ENCODE measurements at regions not wholly inside any gene's neighbourhood (a gene's known extent, or its start where the extent isn't known, plus 50 kb on each side); places are given as distances from the start of the nearest gene placed in this dataset.

GRCh38 chrX:78592030-78592429, 67.1 kb downstream of the RTL3 start (continued):
- TF ChIP-seq SPI1 (IDR thresholded peaks at IDR 0.05; ENCODE audit: borderline replicate concordance, low read depth, low read length): no peak
- TF ChIP-seq MAFK (IDR thresholded peaks at IDR 0.05; ENCODE audit: low read length): peak; percentile 36
- TF ChIP-seq MAFG (tag; conservative IDR thresholded peaks at IDR 0.05): 0 out of 2 replicates have a peak, but pooled peaks have one; percentile 19
- 0 out of 2 replicates have a peak, but pooled peaks have one; percentile 32 for TF ChIP-seq ZNF316 (IDR thresholded peaks at IDR 0.05)
- no peak for TF ChIP-seq ZNF408 (CRISPR knock-in tag; IDR thresholded peaks at IDR 0.05; ENCODE audit: low read depth)
- TF ChIP-seq MCM7 (IDR thresholded peaks at IDR 0.05): no peak
- no peak for TF ChIP-seq WHSC1 (IDR thresholded peaks at IDR 0.05; ENCODE audit: low read length)

GRCh38 chrX:78574306-78574705, 84.8 kb downstream of the RTL3 start:
- Histone ChIP-seq H3K27me3 (ENCODE audit: control insufficient read depth in 2 of 2, insufficient read depth in 2 of 2, low read length in 2 of 2) (no peaks in the 10 kb centered on the region), H3K4me1 (replicated peaks in 1 of 2; ENCODE audit: control insufficient read depth in 2 of 2, insufficient read depth in 2 of 2, low read length in 2 of 2) (no peaks in the 10 kb centered on the region), H4K20me1 (replicated peaks; ENCODE audit: control insufficient read depth, insufficient read depth, low read length) (no peaks in the 10 kb centered on the region), H3K79me2 (ENCODE audit: control insufficient read depth, insufficient read depth, low read length) (no peaks in the 10 kb centered on the region), H2AFZ (ENCODE audit: low read depth, low read length) (no peak overlapping the region), H3K36me3 (ENCODE audit: control insufficient read depth, insufficient read depth, low read length) (no peaks in the 10 kb centered on the region), H3K9me1 (ENCODE audit: control insufficient read depth, insufficient read depth, low read length) (no peaks in the 10 kb centered on the region), H3K9ac (ENCODE audit: insufficient read depth in 1 of 2, low read depth in 2 of 2, low read length in 2 of 2) (no peak overlapping the region), H3K4me2 (ENCODE audit: insufficient read depth, low read length) (no peak overlapping the region), H3K9me3 (replicated peaks; ENCODE audit: control insufficient read depth, insufficient read depth, low read depth, low read length) (no peaks in the 10 kb centered on the region), H3K4me3 (no peak overlapping the region), H3K27ac (ENCODE audit: extremely low read depth, low read depth, low read length) (no peak overlapping the region)
- ChIA-PET CTCF (ENCODE audit: low intra/inter-chr PET ratio) (no interaction called here), POLR2A (no interaction called here)
- in situ Hi-C loops (cut with MboI) (no loop called here), intact Hi-C loops (cut with micrococcal nuclease) (no loop called here)
- no TSS peak for BruUV-seq (replicated peaks)
- TF ChIP-seq AFF1 (IDR thresholded peaks at IDR 0.05; ENCODE audit: low read depth in 1 of 2, partially characterized antibody in 2 of 2): no peak
- no peak for DNase-seq (ENCODE audit: extremely low read depth in 1 of 4, low spot score in 3 of 4)
- FAIRE-seq: no peak
- WGBS (ENCODE audit: insufficient coverage, low coverage, missing lambda C conversion rate): 6% methylated on average over 3 of the region's 3 CpGs
- no peak for ATAC-seq

Measured in K562 (cell line).